IMR-90 (cell line): ENCODE measurements at regions not wholly inside any gene's neighbourhood (a gene's known extent, or its start where the extent isn't known, plus 50 kb on each side); places are given as distances from the start of the nearest gene placed in this dataset.

ENCODE experiments used
- ATAC-seq: fragments of 200-7000 bp; cut with Tn5 transposase; 2 replicates; pipeline ENCODE4 v1.9.1; 2020; ENCODE audit warnings: low read depth, mild to moderate bottlenecking, moderate library complexity
- BruUV-seq: library from RNA; stranded (reverse); fragments of 400-500 nt; replicated peaks from 2 replicates; lab custom pipeline; 2021; lab: Mats Ljungman, UMichigan
- CTCF ChIA-PET: fragments of 300-600 bp; formaldehyde crosslinking; extraction: SDS; loops from one replicate; lab custom pipeline; 2021; ENCODE audit warnings: antibody characterized with exemption; lab: Yijun Ruan, JAX
- POLR2A ChIA-PET: fragments of 300-600 bp; sonication (Branson Sonifier 250); formaldehyde crosslinking; loops from one replicate; lab custom pipeline; 2022; ENCODE audit warnings: antibody characterized with exemption; ENCODE audit not compliant: unreplicated experiment; lab: Charles Lee
- DNase-seq: peaks from one replicate; pipeline ENCODE4 v3.0.0; 2013
- H2AFZ ChIP-seq: replicated peaks from 2 replicates; pipeline ENCODE3; 2013; ENCODE audit warnings: low read length, mild to moderate bottlenecking; ENCODE audit not compliant: poor library complexity
- H2AK5ac ChIP-seq: 2 replicates; pipeline ENCODE4 v1.6.1; 2013; ENCODE audit warnings: low read depth, low read length, inconsistent platforms
- H2AK9ac ChIP-seq: replicated peaks from 2 replicates; pipeline ENCODE3; 2013; ENCODE audit warnings: mild to moderate bottlenecking, low read depth, low read length, moderate library complexity; ENCODE audit not compliant: poor library complexity
- H2BK120ac ChIP-seq: 2 replicates; pipeline ENCODE4 v1.6.1; 2013; ENCODE audit warnings: low read depth, low read length, inconsistent platforms
- H2BK15ac ChIP-seq: 3 replicates; pipeline ENCODE4 v1.6.1; 2013; ENCODE audit warnings: low read depth, low read length, inconsistent platforms
- H2BK20ac ChIP-seq: 2 replicates; pipeline ENCODE4 v1.6.1; 2013; ENCODE audit warnings: low read depth, mild to moderate bottlenecking, inconsistent platforms, low read length, moderate library complexity
- H2BK5ac ChIP-seq: 2 replicates; pipeline ENCODE4 v1.6.1; 2013; ENCODE audit warnings: mild to moderate bottlenecking, low read depth, low read length, inconsistent platforms; ENCODE audit not compliant: poor library complexity, severe bottlenecking
- H3K14ac ChIP-seq: replicated peaks from 2 replicates; pipeline ENCODE4 v1.6.1; 2013; ENCODE audit warnings: low read depth, low read length, inconsistent platforms
- H3K18ac ChIP-seq: 2 replicates; pipeline ENCODE4 v1.6.1; 2013; ENCODE audit warnings: low read depth, low read length, control low read depth
- H3K23ac ChIP-seq: 2 replicates; pipeline ENCODE4 v1.6.1; 2013; ENCODE audit warnings: low read depth, low read length, inconsistent platforms
- H3K27ac ChIP-seq: 2 replicates; pipeline ENCODE4 v1.5.1; 2013; ENCODE audit warnings: mild to moderate bottlenecking, control low read depth, low read length; ENCODE audit not compliant: insufficient read depth
- H3K27me3 ChIP-seq: 2 replicates; pipeline ENCODE4 v1.6.1; 2013; ENCODE audit warnings: low read length; ENCODE audit not compliant: control insufficient read depth, insufficient read depth
- H3K36me3 ChIP-seq: 2 replicates; pipeline ENCODE4 v1.6.1; 2013; ENCODE audit warnings: low read length, mixed read lengths; ENCODE audit not compliant: control insufficient read depth, insufficient read depth
- H3K4ac ChIP-seq: 2 replicates; pipeline ENCODE4 v1.6.1; 2013; ENCODE audit warnings: low read depth, low read length, inconsistent platforms
- H3K4me1 ChIP-seq: 2 replicates; pipeline ENCODE4 v1.6.1; 2013; ENCODE audit warnings: low read length, mixed read lengths; ENCODE audit not compliant: control insufficient read depth, insufficient read depth
- H3K4me2 ChIP-seq: 2 replicates; pipeline ENCODE4 v1.6.1; 2013; ENCODE audit warnings: low read depth, mild to moderate bottlenecking, control low read depth, low read length, moderate library complexity
- H3K4me3 ChIP-seq: 2 replicates; pipeline ENCODE4 v1.5.1; 2013; ENCODE audit warnings: low read depth, mild to moderate bottlenecking, control low read depth, low read length, moderate library complexity; ENCODE audit not compliant: insufficient read depth
- H3K56ac ChIP-seq: 2 replicates; pipeline ENCODE4 v1.6.1; 2013; ENCODE audit warnings: low read length, inconsistent platforms; ENCODE audit not compliant: insufficient read depth; ENCODE audit errors: extremely low read depth
- H3K79me1 ChIP-seq, 2 experiments: 2 replicates each; pipeline ENCODE4 v1.6.1; 2013; ENCODE audit warnings: low read length in 2 of 2, inconsistent platforms in 1 of 2, low read depth in 1 of 2
- H3K9ac ChIP-seq: 2 replicates; pipeline ENCODE4 v1.6.1; 2013; ENCODE audit warnings: low read depth, low read length, control low read depth
- H3K9me1 ChIP-seq: 2 replicates; pipeline ENCODE4 v1.6.1; 2013; ENCODE audit warnings: low read length, inconsistent platforms; ENCODE audit not compliant: insufficient read depth
- H3K9me3 ChIP-seq: 2 replicates; pipeline ENCODE4 v1.6.1; 2013; ENCODE audit warnings: low read length; ENCODE audit not compliant: control insufficient read depth, insufficient read depth
- H4K20me1 ChIP-seq: 2 replicates; pipeline ENCODE4 v1.6.1; 2013; ENCODE audit warnings: low read length, inconsistent platforms; ENCODE audit not compliant: insufficient read depth
- H4K5ac ChIP-seq: 2 replicates; pipeline ENCODE4 v1.6.1; 2013; ENCODE audit warnings: mild to moderate bottlenecking, low read depth, low read length, control low read depth
- H4K8ac ChIP-seq, 2 experiments: 2 replicates each; pipeline ENCODE4 v1.6.1; 2013; ENCODE audit warnings: low read depth in 2 of 2, low read length in 2 of 2, control low read depth in 1 of 2, inconsistent platforms in 1 of 2
- H4K91ac ChIP-seq: 2 replicates; pipeline ENCODE4 v1.6.1; 2013; ENCODE audit warnings: low read depth, low read length, inconsistent platforms; ENCODE audit not compliant: insufficient read depth
- BHLHE40 ChIP-seq: fragments of 150-350 bp; IDR thresholded peaks from 2 replicates; pipeline ENCODE4 v1.6.1; 2016; ENCODE audit warnings: mild to moderate bottlenecking, low read depth, low read length
- CEBPB ChIP-seq: IDR thresholded peaks from 2 replicates; pipeline ENCODE4 v1.6.1; 2012; ENCODE audit warnings: low read depth, low read length, improper control_type of control experiment
- CHD1 ChIP-seq: IDR thresholded peaks from 2 replicates; pipeline ENCODE4 v1.6.1; 2012; ENCODE audit warnings: low read depth, low read length, improper control_type of control experiment
- CTCF ChIP-seq: conservative IDR thresholded peaks from 2 replicates; pipeline ENCODE4 v1.5.1; 2012; ENCODE audit warnings: mild to moderate bottlenecking, low read depth, low read length, improper control_type of control experiment
- ELK1 ChIP-seq: fragments of 150-350 bp; IDR thresholded peaks from 2 replicates; pipeline ENCODE4 v1.6.1; 2016; ENCODE audit warnings: low read depth, mild to moderate bottlenecking, low read length, moderate library complexity, borderline replicate concordance
- FOS ChIP-seq: fragments of 150-350 bp; IDR thresholded peaks from 2 replicates; pipeline ENCODE4 v1.6.1; 2016; ENCODE audit warnings: low read depth, low read length
- MAFK ChIP-seq: IDR thresholded peaks from 2 replicates; pipeline ENCODE4 v1.6.1; 2012; ENCODE audit warnings: low read depth, low read length, improper control_type of control experiment
- MAZ ChIP-seq: IDR thresholded peaks from 2 replicates; pipeline ENCODE4 v1.6.1; 2012; ENCODE audit warnings: low read depth, mild to moderate bottlenecking, low read length, improper control_type of control experiment, moderate library complexity, borderline replicate concordance
- MXI1 ChIP-seq: IDR thresholded peaks from 2 replicates; pipeline ENCODE4 v1.6.1; 2012; ENCODE audit warnings: low read depth, mild to moderate bottlenecking, low read length, moderate library complexity, borderline replicate concordance
- NFE2L2 ChIP-seq: fragments of 150-350 bp; IDR thresholded peaks from 2 replicates; pipeline ENCODE4 v1.6.1; 2016; ENCODE audit warnings: low read depth, mild to moderate bottlenecking, low read length
- POLR2A ChIP-seq: IDR thresholded peaks from 2 replicates; pipeline ENCODE4 v1.6.1; 2012; ENCODE audit warnings: mild to moderate bottlenecking, low read depth, low read length
- RAD21 ChIP-seq: IDR thresholded peaks from 2 replicates; pipeline ENCODE4 v1.6.1; 2012; ENCODE audit warnings: low read length, improper control_type of control experiment
- RCOR1 ChIP-seq: IDR thresholded peaks from 2 replicates; pipeline ENCODE4 v1.6.1; 2012; ENCODE audit warnings: mild to moderate bottlenecking, low read length, improper control_type of control experiment; ENCODE audit not compliant: insufficient replicate concordance
- RFX5 ChIP-seq: IDR thresholded peaks from 2 replicates; pipeline ENCODE4 v1.8.0; 2012; ENCODE audit warnings: low read depth, mild to moderate bottlenecking, low read length, moderate library complexity
- SMC3 ChIP-seq: fragments of 150-350 bp; IDR thresholded peaks from 2 replicates; pipeline ENCODE4 v1.6.1; 2016; ENCODE audit warnings: low read depth, mild to moderate bottlenecking, antibody characterized with exemption, low read length, moderate library complexity
- WGBS, 2 experiments: methylation state at CpG; one replicate each; pipeline versions ENCODE4 v1.1.5 to v1.1.7; 2013; ENCODE audit warnings: missing lambda C conversion rate in 2 of 2; ENCODE audit not compliant: insufficient read length in 1 of 2; ENCODE audit errors: extremely low coverage in 2 of 2; 5-methylcytosine and 5-hydroxymethylcytosine counted together
- dilution Hi-C: fragments of 300-500 bp; cut with HindIII; formaldehyde crosslinking; loops from one replicate; pipeline ENCODE4 v1.14.3; 2018; ENCODE audit warnings: low sequenced_read_pairs; ENCODE audit not compliant: unreplicated experiment
- in situ Hi-C: fragments of 300-500 bp; cut with MboI; formaldehyde crosslinking; loops from 3 replicates; pipeline ENCODE4 v1.14.3; 2019; ENCODE audit warnings: low sequenced_read_pairs, inconsistent platforms, mixed read lengths
- intact Hi-C: fragments of 100-400 bp; cut with micrococcal nuclease; formaldehyde crosslinking; loops from 2 replicates; pipeline ENCODE4 v1.10.0; 2022
- TF ChIP-seq, protein P1 (sequence below): fragments of 150-350 bp; IDR thresholded peaks from 2 replicates; pipeline ENCODE4 v1.6.1; 2017; ENCODE audit warnings: mild to moderate bottlenecking, antibody characterized with exemption, low read length, low read depth

- no peak overlapping the region for H2BK20ac ChIP-seq
- H3K4me1 ChIP-seq: no peaks in the 10 kb centered on the region
- ChIA-PET POLR2A (no interaction called here), CTCF (no interaction called here)
- H4K8ac ChIP-seq: no peak overlapping the region
- no peak overlapping the region for H3K4ac ChIP-seq
- no peak for DNase-seq
- no peaks in the 10 kb centered on the region for H4K20me1 ChIP-seq
- H2AFZ ChIP-seq: no peak overlapping the region
- H2BK120ac ChIP-seq: no peak overlapping the region
- H3K36me3 ChIP-seq: no peaks in the 10 kb centered on the region
- TF ChIP-seq CHD1: no peak
- no peak for TF ChIP-seq FOS
- TF ChIP-seq ELK1: no peak
- TF ChIP-seq RCOR1: no peak
- TF ChIP-seq POLR2A: no peak
- no peak for TF ChIP-seq BHLHE40
- no peak for TF ChIP-seq MXI1
- TF ChIP-seq MAZ: no peak
- TF ChIP-seq, protein P1, sequence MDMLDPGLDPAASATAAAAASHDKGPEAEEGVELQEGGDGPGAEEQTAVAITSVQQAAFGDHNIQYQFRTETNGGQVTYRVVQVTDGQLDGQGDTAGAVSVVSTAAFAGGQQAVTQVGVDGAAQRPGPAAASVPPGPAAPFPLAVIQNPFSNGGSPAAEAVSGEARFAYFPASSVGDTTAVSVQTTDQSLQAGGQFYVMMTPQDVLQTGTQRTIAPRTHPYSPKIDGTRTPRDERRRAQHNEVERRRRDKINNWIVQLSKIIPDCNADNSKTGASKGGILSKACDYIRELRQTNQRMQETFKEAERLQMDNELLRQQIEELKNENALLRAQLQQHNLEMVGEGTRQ: no peak
- TF ChIP-seq MAFK: no peak
- no peak for TF ChIP-seq CEBPB
- no peak for TF ChIP-seq CTCF
- TF ChIP-seq RAD21: no peak
- no peak for TF ChIP-seq RFX5
- no peak for TF ChIP-seq NFE2L2
- no peak for TF ChIP-seq SMC3
- H4K91ac ChIP-seq: no peak overlapping the region
- H2BK5ac ChIP-seq: no peak overlapping the region
- in situ Hi-C loops: no loop called here
- 100% methylated on average over 1 of the region's 3 CpGs; no CpG with 5 or more reads in 1 of the 2 experiments for WGBS, 2 experiments
- no peak overlapping the region for H3K56ac ChIP-seq
- no peak overlapping the region for H2BK15ac ChIP-seq
- H2AK5ac ChIP-seq: no peak overlapping the region
- no peaks in the 10 kb centered on the region for H3K9me3 ChIP-seq
- H3K27ac ChIP-seq: no peak overlapping the region
- no peak overlapping the region for H3K4me2 ChIP-seq
- H2AK9ac ChIP-seq: no peak overlapping the region
- no peak overlapping the region for H3K14ac ChIP-seq
- H3K4me3 ChIP-seq: no peak overlapping the region
- dilution Hi-C loops: no loop called here
- ATAC-seq: no peak
- no peak overlapping the region for H3K9ac ChIP-seq
- intact Hi-C loops: no loop called here
- H3K27me3 ChIP-seq: peaks cover 4% of the 10 kb centered on the region
- no TSS peak for BruUV-seq
- H3K79me1 ChIP-seq: no peaks in the 10 kb centered on the region
- no peak overlapping the region for H4K5ac ChIP-seq
- no peaks in the 10 kb centered on the region for H3K9me1 ChIP-seq
- H3K23ac ChIP-seq: no peak overlapping the region
- no peak overlapping the region for H3K18ac ChIP-seq
Observed at GRCh38 chr10:21263839-21264238, 261.6 kb downstream of the SKIDA1 start.
